ENCODE measurements at regions not wholly inside any gene's neighbourhood (a gene's known extent, or its start where the extent isn't known, plus 50 kb on each side); places are given as distances from the start of the nearest gene placed in this dataset.

DNA sequence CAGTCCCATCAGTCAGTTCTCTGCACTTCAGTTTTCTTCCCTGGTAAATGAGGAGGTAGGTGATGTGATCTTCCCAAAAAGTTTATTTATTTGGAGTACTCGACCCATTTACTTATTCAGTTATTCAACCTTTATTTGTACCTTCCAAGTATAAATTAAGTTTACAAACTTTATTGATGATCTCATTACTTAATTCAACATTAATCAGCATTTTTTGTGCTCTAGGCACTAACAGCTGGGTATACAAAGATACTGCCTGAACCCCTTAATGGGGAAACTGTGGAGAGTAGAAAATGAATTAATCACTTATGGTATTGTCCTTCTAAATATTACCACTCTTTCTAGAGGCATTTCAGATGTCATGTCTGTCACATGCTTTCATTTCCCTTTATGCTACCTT, 293.3 kb downstream of the DLEU7 start:
- TF ChIP-seq, protein P1, sequence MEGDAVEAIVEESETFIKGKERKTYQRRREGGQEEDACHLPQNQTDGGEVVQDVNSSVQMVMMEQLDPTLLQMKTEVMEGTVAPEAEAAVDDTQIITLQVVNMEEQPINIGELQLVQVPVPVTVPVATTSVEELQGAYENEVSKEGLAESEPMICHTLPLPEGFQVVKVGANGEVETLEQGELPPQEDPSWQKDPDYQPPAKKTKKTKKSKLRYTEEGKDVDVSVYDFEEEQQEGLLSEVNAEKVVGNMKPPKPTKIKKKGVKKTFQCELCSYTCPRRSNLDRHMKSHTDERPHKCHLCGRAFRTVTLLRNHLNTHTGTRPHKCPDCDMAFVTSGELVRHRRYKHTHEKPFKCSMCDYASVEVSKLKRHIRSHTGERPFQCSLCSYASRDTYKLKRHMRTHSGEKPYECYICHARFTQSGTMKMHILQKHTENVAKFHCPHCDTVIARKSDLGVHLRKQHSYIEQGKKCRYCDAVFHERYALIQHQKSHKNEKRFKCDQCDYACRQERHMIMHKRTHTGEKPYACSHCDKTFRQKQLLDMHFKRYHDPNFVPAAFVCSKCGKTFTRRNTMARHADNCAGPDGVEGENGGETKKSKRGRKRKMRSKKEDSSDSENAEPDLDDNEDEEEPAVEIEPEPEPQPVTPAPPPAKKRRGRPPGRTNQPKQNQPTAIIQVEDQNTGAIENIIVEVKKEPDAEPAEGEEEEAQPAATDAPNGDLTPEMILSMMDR (tag by site-specific recombination; IDR thresholded peaks at IDR 0.05) = no peak
- TF ChIP-seq SALL2 (tag by site-specific recombination; IDR thresholded peaks at IDR 0.05; ENCODE audit: borderline replicate concordance) = no peak

Data from HEK293 (cell line).